SK-N-SH treated with all-trans-retinoic acid at 6 μM for 48 hours (cell line): ENCODE measurements at regions not wholly inside any gene's neighbourhood (a gene's known extent, or its start where the extent isn't known, plus 50 kb on each side); places are given as distances from the start of the nearest gene placed in this dataset.

Source experiments
- ATAC-seq: fragments of 200-7000 bp; cut with Tn5 transposase; 3 replicates; pipeline ENCODE4 v1.9.1; 2020; ENCODE audit warnings: mild to moderate bottlenecking, moderate library complexity
- ARNTL ChIP-seq: fragments of 450-650 bp; formaldehyde crosslinking; IDR thresholded peaks from 2 replicates; pipeline ENCODE4 v1.5.0; 2020; ENCODE audit warnings: low read depth, mild to moderate bottlenecking, moderate library complexity, borderline replicate concordance
- BACH2 ChIP-seq: fragments of 250-450 bp; sonication (Bioruptor Pico); IDR thresholded peaks from 2 replicates; pipeline ENCODE4 v1.9.0; 2021; ENCODE audit warnings: mild to moderate bottlenecking, borderline replicate concordance
- CREB5 ChIP-seq: fragments of 250-450 bp; sonication (Bioruptor Pico); IDR thresholded peaks from 2 replicates; pipeline ENCODE4 v1.5.1; 2020; ENCODE audit warnings: low read depth, mild to moderate bottlenecking, moderate library complexity
- CSDC2 ChIP-seq: fragments of 250-450 bp; sonication (Bioruptor Pico); IDR thresholded peaks from 2 replicates; pipeline ENCODE4 v1.5.0; 2020; ENCODE audit warnings: mild to moderate bottlenecking, moderate library complexity
- CSRNP3 ChIP-seq: fragments of 250-450 bp; sonication (Bioruptor Pico); IDR thresholded peaks from 2 replicates; pipeline ENCODE4 v1.5.1; 2021; ENCODE audit warnings: mild to moderate bottlenecking, moderate library complexity
- ESRRG ChIP-seq: fragments of 250-450 bp; sonication (Bioruptor Pico); IDR thresholded peaks from 2 replicates; pipeline ENCODE4 v1.6.1; 2021; ENCODE audit warnings: mild to moderate bottlenecking
- GLIS3 ChIP-seq: fragments of 250-450 bp; sonication (Bioruptor Pico); IDR thresholded peaks from 2 replicates; pipeline ENCODE4 v1.5.0; 2020; ENCODE audit warnings: mild to moderate bottlenecking, moderate library complexity
- OSR1 ChIP-seq: fragments of 250-450 bp; sonication (Bioruptor Pico); IDR thresholded peaks from 2 replicates; pipeline ENCODE4 v1.8.0; 2022; ENCODE audit warnings: moderate library complexity, mild to moderate bottlenecking, inconsistent platforms
- PPARA ChIP-seq: fragments of 250-450 bp; sonication (Bioruptor Pico); IDR thresholded peaks from 2 replicates; pipeline ENCODE4 v1.5.0; 2020; ENCODE audit warnings: mild to moderate bottlenecking, borderline replicate concordance
- RARB ChIP-seq: fragments of 250-450 bp; sonication (Bioruptor Pico); IDR thresholded peaks from 2 replicates; pipeline ENCODE4 v1.8.0; 2021; ENCODE audit warnings: mild to moderate bottlenecking, moderate library complexity
- SNAI2 ChIP-seq: fragments of 250-450 bp; sonication (Bioruptor Pico); IDR thresholded peaks from 2 replicates; pipeline ENCODE4 v1.5.0; 2020; ENCODE audit warnings: mild to moderate bottlenecking, moderate library complexity
- TCF4 ChIP-seq: fragments of 250-450 bp; sonication (Bioruptor Pico); IDR thresholded peaks from 2 replicates; pipeline ENCODE4 v1.8.0; 2021; ENCODE audit warnings: mild to moderate bottlenecking, moderate library complexity, borderline replicate concordance
- ZC3H10 ChIP-seq: fragments of 250-450 bp; sonication (Bioruptor Pico); IDR thresholded peaks from 2 replicates; pipeline ENCODE4 v1.5.1; 2021; ENCODE audit warnings: mild to moderate bottlenecking, moderate library complexity
- ZFP3 ChIP-seq: fragments of 250-450 bp; sonication (Bioruptor Pico); IDR thresholded peaks from 2 replicates; pipeline ENCODE4 v1.5.0; 2020; ENCODE audit warnings: mild to moderate bottlenecking, moderate library complexity
- ZFP30 ChIP-seq: fragments of 450-650 bp; formaldehyde crosslinking; IDR thresholded peaks from 2 replicates; pipeline ENCODE4 v1.5.0; 2022; ENCODE audit warnings: mild to moderate bottlenecking, moderate library complexity
- ZNF565 ChIP-seq: fragments of 450-650 bp; formaldehyde crosslinking; conservative IDR thresholded peaks from 2 replicates; pipeline ENCODE4 v1.5.0; 2020; ENCODE audit warnings: low read depth, mild to moderate bottlenecking, moderate library complexity
- ZNF70 ChIP-seq: fragments of 450-650 bp; formaldehyde crosslinking; IDR thresholded peaks from 2 replicates; pipeline ENCODE4 v1.5.0; 2020; ENCODE audit warnings: mild to moderate bottlenecking, moderate library complexity
- ZNF8 ChIP-seq: fragments of 450-650 bp; formaldehyde crosslinking; IDR thresholded peaks from 2 replicates; pipeline ENCODE4 v1.5.0; 2020; ENCODE audit warnings: mild to moderate bottlenecking, moderate library complexity
- TF ChIP-seq, protein P1 (sequence below): fragments of 250-450 bp; sonication (Bioruptor Pico); IDR thresholded peaks from 2 replicates; pipeline ENCODE4 v1.5.0; 2020; ENCODE audit warnings: mild to moderate bottlenecking, moderate library complexity
- TF ChIP-seq, protein P2 (sequence below): fragments of 250-450 bp; sonication (Bioruptor Pico); IDR thresholded peaks from 2 replicates; pipeline ENCODE4 v1.8.0; 2021; ENCODE audit warnings: low read depth, mild to moderate bottlenecking, moderate library complexity, borderline replicate concordance

DNA sequence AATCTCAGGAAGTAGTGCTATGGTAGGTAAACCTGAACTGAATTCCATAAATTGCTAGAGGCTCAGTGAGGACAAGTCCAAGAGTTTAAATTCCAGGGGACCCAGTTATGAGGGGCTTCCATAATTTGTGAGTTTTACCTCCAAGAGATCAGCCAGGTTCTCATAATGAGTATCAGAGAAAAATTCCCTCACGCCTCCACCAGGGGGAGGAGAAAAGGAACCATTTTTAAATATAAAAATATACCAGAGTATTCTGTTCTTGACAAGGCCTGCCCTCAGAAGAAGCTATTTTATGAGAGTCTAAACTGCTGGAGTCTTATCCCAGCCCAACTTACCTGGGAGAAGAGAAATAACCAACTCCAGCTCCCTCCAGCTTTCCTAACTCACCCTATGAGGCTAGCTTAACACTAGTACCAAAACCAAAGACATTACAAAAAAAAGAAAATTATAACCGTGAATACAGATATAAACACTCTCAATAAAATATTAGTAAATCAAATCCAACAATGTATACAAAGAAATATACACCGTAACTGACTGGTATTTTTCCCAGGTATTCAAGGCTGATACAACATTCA, 158.7 kb downstream of the TFAP2A start:
- no peak for ATAC-seq
- TF ChIP-seq OSR1 (no peak), GLIS3 (no peak), ESRRG (CRISPR knock-in tag) (no peak), TCF4 (no peak), CSRNP3 (CRISPR knock-in tag) (no peak), CREB5 (no peak), SNAI2 (CRISPR knock-in tag) (no peak), PPARA (CRISPR knock-in tag) (no peak), ZFP3 (CRISPR knock-in tag) (no peak), ARNTL (CRISPR knock-in tag) (no peak), RARB (CRISPR knock-in tag) (no peak), ZNF8 (CRISPR knock-in tag) (no peak), ZNF565 (CRISPR knock-in tag) (no peak), ZC3H10 (CRISPR knock-in tag) (no peak), BACH2 (CRISPR knock-in tag) (no peak), ZFP30 (no peak)
- TF ChIP-seq, protein P1, sequence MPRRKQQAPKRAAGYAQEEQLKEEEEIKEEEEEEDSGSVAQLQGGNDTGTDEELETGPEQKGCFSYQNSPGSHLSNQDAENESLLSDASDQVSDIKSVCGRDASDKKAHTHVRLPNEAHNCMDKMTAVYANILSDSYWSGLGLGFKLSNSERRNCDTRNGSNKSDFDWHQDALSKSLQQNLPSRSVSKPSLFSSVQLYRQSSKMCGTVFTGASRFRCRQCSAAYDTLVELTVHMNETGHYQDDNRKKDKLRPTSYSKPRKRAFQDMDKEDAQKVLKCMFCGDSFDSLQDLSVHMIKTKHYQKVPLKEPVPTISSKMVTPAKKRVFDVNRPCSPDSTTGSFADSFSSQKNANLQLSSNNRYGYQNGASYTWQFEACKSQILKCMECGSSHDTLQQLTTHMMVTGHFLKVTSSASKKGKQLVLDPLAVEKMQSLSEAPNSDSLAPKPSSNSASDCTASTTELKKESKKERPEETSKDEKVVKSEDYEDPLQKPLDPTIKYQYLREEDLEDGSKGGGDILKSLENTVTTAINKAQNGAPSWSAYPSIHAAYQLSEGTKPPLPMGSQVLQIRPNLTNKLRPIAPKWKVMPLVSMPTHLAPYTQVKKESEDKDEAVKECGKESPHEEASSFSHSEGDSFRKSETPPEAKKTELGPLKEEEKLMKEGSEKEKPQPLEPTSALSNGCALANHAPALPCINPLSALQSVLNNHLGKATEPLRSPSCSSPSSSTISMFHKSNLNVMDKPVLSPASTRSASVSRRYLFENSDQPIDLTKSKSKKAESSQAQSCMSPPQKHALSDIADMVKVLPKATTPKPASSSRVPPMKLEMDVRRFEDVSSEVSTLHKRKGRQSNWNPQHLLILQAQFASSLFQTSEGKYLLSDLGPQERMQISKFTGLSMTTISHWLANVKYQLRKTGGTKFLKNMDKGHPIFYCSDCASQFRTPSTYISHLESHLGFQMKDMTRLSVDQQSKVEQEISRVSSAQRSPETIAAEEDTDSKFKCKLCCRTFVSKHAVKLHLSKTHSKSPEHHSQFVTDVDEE (CRISPR knock-in tag), result no peak

- no peak for TF ChIP-seq RARB (CRISPR knock-in tag)
- TF ChIP-seq TCF4, result no peak
- ATAC-seq, result no peak
Observed at GRCh38 chr6:10250655-10251220, 164.1 kb downstream of the TFAP2A start.

DNA sequence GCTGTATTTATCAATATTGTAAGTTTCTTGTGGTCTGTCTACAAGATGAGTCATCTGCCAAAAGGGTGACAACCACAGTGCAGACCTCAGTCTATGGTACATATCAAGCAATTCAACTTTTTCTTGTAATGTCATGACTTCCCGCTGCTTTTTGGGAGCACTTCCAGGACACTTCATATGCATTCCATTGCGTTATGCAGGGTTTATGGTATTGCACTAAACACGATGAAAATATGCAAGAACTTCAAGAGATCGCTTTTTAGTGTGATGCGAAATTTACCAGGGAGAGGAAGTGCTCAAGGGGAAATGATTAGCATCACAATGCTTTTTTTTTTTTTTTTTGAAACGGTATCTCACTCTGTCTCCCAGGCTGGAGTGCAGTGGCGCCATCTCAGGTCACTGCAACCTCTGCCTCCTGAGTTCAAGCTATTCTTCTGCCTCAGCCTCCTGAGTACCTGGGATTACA, 166.5 kb downstream of the TFAP2A start:
- TF ChIP-seq ZNF565 (CRISPR knock-in tag) (no peak), BACH2 (CRISPR knock-in tag) (no peak), ZC3H10 (CRISPR knock-in tag) (no peak), RARB (CRISPR knock-in tag) (no peak), ZNF70 (CRISPR knock-in tag) (no peak), ZFP30 (no peak), ARNTL (CRISPR knock-in tag) (no peak), GLIS3 (no peak), SNAI2 (CRISPR knock-in tag) (no peak), ZNF8 (CRISPR knock-in tag) (no peak), OSR1 (no peak), CSDC2 (CRISPR knock-in tag) (no peak)
- TF ChIP-seq, protein P2, sequence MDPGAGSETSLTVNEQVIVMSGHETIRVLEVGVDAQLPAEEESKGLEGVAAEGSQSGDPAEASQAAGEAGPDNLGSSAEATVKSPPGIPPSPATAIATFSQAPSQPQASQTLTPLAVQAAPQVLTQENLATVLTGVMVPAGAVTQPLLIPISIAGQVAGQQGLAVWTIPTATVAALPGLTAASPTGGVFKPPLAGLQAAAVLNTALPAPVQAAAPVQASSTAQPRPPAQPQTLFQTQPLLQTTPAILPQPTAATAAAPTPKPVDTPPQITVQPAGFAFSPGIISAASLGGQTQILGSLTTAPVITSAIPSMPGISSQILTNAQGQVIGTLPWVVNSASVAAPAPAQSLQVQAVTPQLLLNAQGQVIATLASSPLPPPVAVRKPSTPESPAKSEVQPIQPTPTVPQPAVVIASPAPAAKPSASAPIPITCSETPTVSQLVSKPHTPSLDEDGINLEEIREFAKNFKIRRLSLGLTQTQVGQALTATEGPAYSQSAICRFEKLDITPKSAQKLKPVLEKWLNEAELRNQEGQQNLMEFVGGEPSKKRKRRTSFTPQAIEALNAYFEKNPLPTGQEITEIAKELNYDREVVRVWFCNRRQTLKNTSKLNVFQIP (CRISPR knock-in tag), result no peak
- TF ChIP-seq, all 23 proteins: peak for 0
- no peak for ATAC-seq

DNA sequence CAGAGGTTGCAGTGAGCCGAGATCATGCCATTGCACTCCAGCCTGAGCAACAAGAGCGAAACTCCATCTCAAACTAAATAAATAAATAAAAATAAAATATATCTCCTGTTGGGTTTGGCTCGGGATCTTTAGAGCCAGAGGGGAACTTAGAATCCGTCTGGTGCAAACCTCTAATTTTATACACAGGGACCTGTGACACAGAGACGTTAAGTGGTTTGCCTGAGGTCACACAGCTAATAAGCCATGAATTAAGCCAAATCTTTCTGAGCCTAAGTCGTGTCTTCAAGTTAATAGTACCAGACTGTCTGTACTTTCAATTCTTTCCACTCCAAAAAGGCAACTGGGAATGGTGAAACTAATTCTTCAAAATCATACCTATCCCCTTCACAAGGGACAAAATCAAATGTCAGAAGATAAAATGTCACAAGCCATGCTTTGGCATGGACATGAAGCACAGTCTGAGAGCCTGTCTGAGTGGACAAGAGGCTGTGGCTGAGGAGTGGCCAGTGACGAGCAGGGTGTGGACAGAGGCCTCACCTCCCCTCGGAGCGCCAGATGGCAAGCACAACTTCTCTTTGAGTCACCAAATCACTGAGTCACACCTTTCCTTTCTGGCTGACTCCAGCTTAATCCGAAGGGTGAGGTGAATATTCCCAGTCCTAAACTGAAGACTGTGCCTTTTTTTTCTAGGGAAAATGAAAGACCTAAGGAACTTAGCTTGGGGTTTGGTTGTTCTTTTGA, 177.4 kb downstream of the TFAP2A start:
- ATAC-seq, result no peak
- no peak for TF ChIP-seq ZFP3 (CRISPR knock-in tag)
- no peak for TF ChIP-seq ARNTL (CRISPR knock-in tag)
- no peak for TF ChIP-seq SNAI2 (CRISPR knock-in tag)
- TF ChIP-seq RARB (CRISPR knock-in tag), result no peak
- TF ChIP-seq ZC3H10 (CRISPR knock-in tag), result no peak
- TF ChIP-seq ZNF70 (CRISPR knock-in tag), result no peak
- TF ChIP-seq, protein P1 (CRISPR knock-in tag), result no peak
- TF ChIP-seq BACH2 (CRISPR knock-in tag), result no peak
- TF ChIP-seq, protein P2 (CRISPR knock-in tag), result no peak
- no peak for TF ChIP-seq OSR1
- no peak for TF ChIP-seq CSDC2 (CRISPR knock-in tag)
- no peak for TF ChIP-seq ZNF8 (CRISPR knock-in tag)
